ENCODE measurements at regions not wholly inside any gene's neighbourhood (a gene's known extent, or its start where the extent isn't known, plus 50 kb on each side); places are given as distances from the start of the nearest gene placed in this dataset.

DNA sequence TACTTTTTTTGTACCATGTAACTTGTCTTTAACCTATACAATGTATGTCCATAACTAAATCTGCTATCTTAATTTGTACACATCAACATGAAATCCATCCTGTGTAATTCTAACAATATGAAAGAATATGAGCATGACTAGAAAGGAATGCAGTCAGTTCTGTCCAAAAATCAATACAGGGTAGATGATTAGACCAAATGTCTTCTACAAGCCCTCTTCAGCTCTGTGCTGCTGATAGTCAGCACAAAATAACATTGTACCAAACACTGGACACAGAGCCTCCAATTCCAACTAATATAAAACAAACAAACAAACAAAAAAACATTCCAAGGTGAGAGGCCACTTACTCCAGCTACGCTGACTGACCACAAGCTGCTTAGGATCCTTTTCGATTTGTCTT is 301.4 kb upstream of the IRAK1BP1 start:
- H4K20me1 ChIP-seq (ENCODE audit: insufficient read depth) = no peaks in the 10 kb centered on the region
- RAD21 ChIA-PET (ENCODE audit: low non-redundant PET in 1 of 2, low total read pairs in 2 of 2, uncharacterized antibody in 2 of 2, unreplicated experiment in 2 of 2) = no interaction called here
- H3K36me3 ChIP-seq (ENCODE audit: control insufficient read depth in 1 of 2, insufficient read depth in 2 of 2, low read length in 2 of 2) = no peaks in the 10 kb centered on the region
- H3K27ac ChIP-seq (ENCODE audit: low read depth, low read length) = no peak overlapping the region
- H3K9me2 ChIP-seq (ENCODE audit: insufficient read depth) = no peaks in the 10 kb centered on the region
- no peak overlapping the region for H3K4me2 ChIP-seq (ENCODE audit: low read length)
- no peaks in the 10 kb centered on the region for H3K9me3 ChIP-seq (ENCODE audit: control insufficient read depth in 1 of 2, insufficient read depth in 1 of 2, low read depth in 1 of 2, low read length in 2 of 2)
- ATAC-seq (no peak), DNase-seq (ENCODE audit: low read depth, low spot score) (no peak)
- BruUV-seq (replicated peaks) = no TSS peak
- peaks cover 0 to 2% of the 10 kb centered on the region in 2 experiments; a peak in 1 of 4 replicates for H3K4me1 ChIP-seq (ENCODE audit: control insufficient read depth in 1 of 2, insufficient read depth in 2 of 2, low read length in 2 of 2)
- TF ChIP-seq SP1 (IDR thresholded peaks at IDR 0.05; ENCODE audit: low read depth) (no peak), TCF7L2 (IDR thresholded peaks at IDR 0.05; ENCODE audit: borderline replicate concordance, extremely low read depth, insufficient read depth, insufficient read length) (no peak), EZH2 (IDR thresholded peaks at IDR 0.05) (no peak), EGR1 (IDR thresholded peaks at IDR 0.05; ENCODE audit: low read depth) (no peak), ZNF274 (IDR thresholded peaks at IDR 0.05; ENCODE audit: low read depth, low read length) (no peak), EZH2phosphoT487 (IDR thresholded peaks at IDR 0.05; ENCODE audit: borderline replicate concordance) (no peak), FOSL1 (IDR thresholded peaks at IDR 0.05; ENCODE audit: low read depth) (no peak), POLR2A (IDR thresholded peaks at IDR 0.05; ENCODE audit: borderline replicate concordance, extremely low read depth, insufficient read depth, insufficient read length) (no peak), YY1 (IDR thresholded peaks at IDR 0.05; ENCODE audit: extremely low read depth, insufficient replicate concordance, low read depth, low read length) (no peak), SIN3A (IDR thresholded peaks at IDR 0.05; ENCODE audit: low read depth) (no peak), CBX3 (IDR thresholded peaks at IDR 0.05; ENCODE audit: low read depth) (no peak), RAD21 (IDR thresholded peaks at IDR 0.05; ENCODE audit: low read depth) (no peak), SRF (IDR thresholded peaks at IDR 0.05; ENCODE audit: low read depth) (no peak), ELF1 (IDR thresholded peaks at IDR 0.05; ENCODE audit: borderline replicate concordance, low read depth) (no peak), JUND (IDR thresholded peaks at IDR 0.05) (no peak)
- TF ChIP-seq, protein P1, sequence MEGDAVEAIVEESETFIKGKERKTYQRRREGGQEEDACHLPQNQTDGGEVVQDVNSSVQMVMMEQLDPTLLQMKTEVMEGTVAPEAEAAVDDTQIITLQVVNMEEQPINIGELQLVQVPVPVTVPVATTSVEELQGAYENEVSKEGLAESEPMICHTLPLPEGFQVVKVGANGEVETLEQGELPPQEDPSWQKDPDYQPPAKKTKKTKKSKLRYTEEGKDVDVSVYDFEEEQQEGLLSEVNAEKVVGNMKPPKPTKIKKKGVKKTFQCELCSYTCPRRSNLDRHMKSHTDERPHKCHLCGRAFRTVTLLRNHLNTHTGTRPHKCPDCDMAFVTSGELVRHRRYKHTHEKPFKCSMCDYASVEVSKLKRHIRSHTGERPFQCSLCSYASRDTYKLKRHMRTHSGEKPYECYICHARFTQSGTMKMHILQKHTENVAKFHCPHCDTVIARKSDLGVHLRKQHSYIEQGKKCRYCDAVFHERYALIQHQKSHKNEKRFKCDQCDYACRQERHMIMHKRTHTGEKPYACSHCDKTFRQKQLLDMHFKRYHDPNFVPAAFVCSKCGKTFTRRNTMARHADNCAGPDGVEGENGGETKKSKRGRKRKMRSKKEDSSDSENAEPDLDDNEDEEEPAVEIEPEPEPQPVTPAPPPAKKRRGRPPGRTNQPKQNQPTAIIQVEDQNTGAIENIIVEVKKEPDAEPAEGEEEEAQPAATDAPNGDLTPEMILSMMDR (IDR thresholded peaks at IDR 0.05 in 2 of 3, conservative IDR thresholded peaks at IDR 0.05 in 1 of 3; ENCODE audit: borderline replicate concordance in 1 of 3, insufficient read depth in 1 of 3, low read depth in 2 of 3, low read length in 2 of 3) = no peak
- TF ChIP-seq, protein P2, sequence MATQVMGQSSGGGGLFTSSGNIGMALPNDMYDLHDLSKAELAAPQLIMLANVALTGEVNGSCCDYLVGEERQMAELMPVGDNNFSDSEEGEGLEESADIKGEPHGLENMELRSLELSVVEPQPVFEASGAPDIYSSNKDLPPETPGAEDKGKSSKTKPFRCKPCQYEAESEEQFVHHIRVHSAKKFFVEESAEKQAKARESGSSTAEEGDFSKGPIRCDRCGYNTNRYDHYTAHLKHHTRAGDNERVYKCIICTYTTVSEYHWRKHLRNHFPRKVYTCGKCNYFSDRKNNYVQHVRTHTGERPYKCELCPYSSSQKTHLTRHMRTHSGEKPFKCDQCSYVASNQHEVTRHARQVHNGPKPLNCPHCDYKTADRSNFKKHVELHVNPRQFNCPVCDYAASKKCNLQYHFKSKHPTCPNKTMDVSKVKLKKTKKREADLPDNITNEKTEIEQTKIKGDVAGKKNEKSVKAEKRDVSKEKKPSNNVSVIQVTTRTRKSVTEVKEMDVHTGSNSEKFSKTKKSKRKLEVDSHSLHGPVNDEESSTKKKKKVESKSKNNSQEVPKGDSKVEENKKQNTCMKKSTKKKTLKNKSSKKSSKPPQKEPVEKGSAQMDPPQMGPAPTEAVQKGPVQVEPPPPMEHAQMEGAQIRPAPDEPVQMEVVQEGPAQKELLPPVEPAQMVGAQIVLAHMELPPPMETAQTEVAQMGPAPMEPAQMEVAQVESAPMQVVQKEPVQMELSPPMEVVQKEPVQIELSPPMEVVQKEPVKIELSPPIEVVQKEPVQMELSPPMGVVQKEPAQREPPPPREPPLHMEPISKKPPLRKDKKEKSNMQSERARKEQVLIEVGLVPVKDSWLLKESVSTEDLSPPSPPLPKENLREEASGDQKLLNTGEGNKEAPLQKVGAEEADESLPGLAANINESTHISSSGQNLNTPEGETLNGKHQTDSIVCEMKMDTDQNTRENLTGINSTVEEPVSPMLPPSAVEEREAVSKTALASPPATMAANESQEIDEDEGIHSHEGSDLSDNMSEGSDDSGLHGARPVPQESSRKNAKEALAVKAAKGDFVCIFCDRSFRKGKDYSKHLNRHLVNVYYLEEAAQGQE (IDR thresholded peaks at IDR 0.05; ENCODE audit: low read depth) = no peak
- TF ChIP-seq, protein P3, sequence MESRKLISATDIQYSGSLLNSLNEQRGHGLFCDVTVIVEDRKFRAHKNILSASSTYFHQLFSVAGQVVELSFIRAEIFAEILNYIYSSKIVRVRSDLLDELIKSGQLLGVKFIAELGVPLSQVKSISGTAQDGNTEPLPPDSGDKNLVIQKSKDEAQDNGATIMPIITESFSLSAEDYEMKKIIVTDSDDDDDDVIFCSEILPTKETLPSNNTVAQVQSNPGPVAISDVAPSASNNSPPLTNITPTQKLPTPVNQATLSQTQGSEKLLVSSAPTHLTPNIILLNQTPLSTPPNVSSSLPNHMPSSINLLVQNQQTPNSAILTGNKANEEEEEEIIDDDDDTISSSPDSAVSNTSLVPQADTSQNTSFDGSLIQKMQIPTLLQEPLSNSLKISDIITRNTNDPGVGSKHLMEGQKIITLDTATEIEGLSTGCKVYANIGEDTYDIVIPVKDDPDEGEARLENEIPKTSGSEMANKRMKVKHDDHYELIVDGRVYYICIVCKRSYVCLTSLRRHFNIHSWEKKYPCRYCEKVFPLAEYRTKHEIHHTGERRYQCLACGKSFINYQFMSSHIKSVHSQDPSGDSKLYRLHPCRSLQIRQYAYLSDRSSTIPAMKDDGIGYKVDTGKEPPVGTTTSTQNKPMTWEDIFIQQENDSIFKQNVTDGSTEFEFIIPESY (IDR thresholded peaks at IDR 0.05; ENCODE audit: extremely low read depth, insufficient replicate concordance, low read length) = no peak
- TF ChIP-seq, protein P4, sequence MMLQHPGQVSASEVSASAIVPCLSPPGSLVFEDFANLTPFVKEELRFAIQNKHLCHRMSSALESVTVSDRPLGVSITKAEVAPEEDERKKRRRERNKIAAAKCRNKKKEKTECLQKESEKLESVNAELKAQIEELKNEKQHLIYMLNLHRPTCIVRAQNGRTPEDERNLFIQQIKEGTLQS (IDR thresholded peaks at IDR 0.05) = no peak
- CTCF ChIA-PET = no interaction called here
- H3K27me3 ChIP-seq (ENCODE audit: insufficient read depth, low read length) = no peaks in the 10 kb centered on the region
- POLR2A ChIA-PET = no interaction called here
- no peaks in the 10 kb centered on the region for H3K79me2 ChIP-seq (ENCODE audit: insufficient read depth, low read length)
- no peak overlapping the region for H3K9ac ChIP-seq (ENCODE audit: low read length)
- intact Hi-C loops (cut with micrococcal nuclease) = no loop called here
- H3K4me3 ChIP-seq (replicated peaks in 1 of 2; ENCODE audit: low read depth in 1 of 2, low read length in 2 of 2) = no peak overlapping the region
- H2AFZ ChIP-seq (ENCODE audit: low read depth, low read length, poor library complexity, severe bottlenecking) = no peak overlapping the region
